Mucosa of rectum (tissue), 2 donors: ENCODE measurements at regions not wholly inside any gene's neighbourhood (a gene's known extent, or its start where the extent isn't known, plus 50 kb on each side); places are given as distances from the start of the nearest gene placed in this dataset.

Experiments used
- H3K27ac ChIP-seq, 2 donors: one replicate each; pipeline ENCODE4 v1.7.0; 2013; ENCODE audit warnings: inconsistent platforms in 2 of 2, low read depth in 2 of 2, low read length in 2 of 2
- H3K27me3 ChIP-seq, 2 donors: one replicate each; pipeline ENCODE4 v1.7.0; 2013; ENCODE audit warnings: low read length in 2 of 2; ENCODE audit not compliant: control insufficient read depth in 2 of 2, insufficient read depth in 2 of 2
- H3K36me3 ChIP-seq, 2 donors: one replicate each; pipeline ENCODE4 v1.7.0; 2013; ENCODE audit warnings: low read length in 2 of 2; ENCODE audit not compliant: control insufficient read depth in 2 of 2, insufficient read depth in 2 of 2
- H3K4me1 ChIP-seq, 2 donors: one replicate each; pipeline ENCODE4 v1.7.0; 2013; ENCODE audit warnings: low read length in 2 of 2, mild to moderate bottlenecking in 1 of 2; ENCODE audit not compliant: control insufficient read depth in 2 of 2, insufficient read depth in 2 of 2
- H3K4me3 ChIP-seq, 2 donors: one replicate each; pipeline ENCODE4 v1.7.0; 2013; ENCODE audit warnings: low read length in 2 of 2
- H3K9ac ChIP-seq, 2 donors: one replicate each; pipeline ENCODE4 v1.7.0; 2013; ENCODE audit warnings: low read length in 2 of 2, low read depth in 1 of 2, mild to moderate bottlenecking in 1 of 2
- H3K9me3 ChIP-seq, 2 donors: one replicate each; pipeline ENCODE4 v1.7.0; 2013; ENCODE audit warnings: low read length in 2 of 2; ENCODE audit not compliant: control insufficient read depth in 2 of 2
- donor health status: healthy.
- donor health status: Normal muscosa, but diverticular disease.

GRCh38 chr3:170642882-170643601, 57.2 kb upstream of the SLC7A14 start:
- H3K36me3 ChIP-seq, result no peaks in the 10 kb centered on the region
- H3K27me3 ChIP-seq, result no peaks in the 10 kb centered on the region
- H3K9ac ChIP-seq, result no peak overlapping the region
- H3K4me3 ChIP-seq, result no peak overlapping the region
- H3K4me1 ChIP-seq, result no peaks in the 10 kb centered on the region
- no peak overlapping the region for H3K27ac ChIP-seq
- H3K9me3 ChIP-seq, result no peaks in the 10 kb centered on the region

- Histone ChIP-seq H3K27ac (no peak overlapping the region), H3K27me3 (no peaks in the 10 kb centered on the region), H3K36me3 (no peaks in the 10 kb centered on the region), H3K9me3 (no peaks in the 10 kb centered on the region), H3K4me1 (no peaks in the 10 kb centered on the region), H3K9ac (no peak overlapping the region), H3K4me3 (no peak overlapping the region)
Observed at GRCh38 chr3:170641510-170642236, 55.8 kb upstream of the SLC7A14 start.

- Histone ChIP-seq H3K9me3 (no peaks in the 10 kb centered on the region), H3K9ac (no peak overlapping the region), H3K27me3 (no peaks in the 10 kb centered on the region), H3K4me3 (no peak overlapping the region), H3K36me3 (no peaks in the 10 kb centered on the region), H3K4me1 (no peaks in the 10 kb centered on the region), H3K27ac (no peak overlapping the region)
Observed at GRCh38 chr3:170640737-170641171, 54.9 kb upstream of the SLC7A14 start.

GRCh38 chr3:170638988-170639387, 53.1 kb upstream of the SLC7A14 start:
- Histone ChIP-seq H3K9ac (no peak overlapping the region), H3K4me1 (no peaks in the 10 kb centered on the region), H3K4me3 (no peak overlapping the region), H3K27me3 (no peaks in the 10 kb centered on the region), H3K9me3 (no peaks in the 10 kb centered on the region), H3K27ac (no peak overlapping the region), H3K36me3 (no peaks in the 10 kb centered on the region)

- Histone ChIP-seq H3K27me3 (no peaks in the 10 kb centered on the region), H3K4me3 (no peak overlapping the region), H3K27ac (no peak overlapping the region), H3K9me3 (no peaks in the 10 kb centered on the region), H3K9ac (no peak overlapping the region), H3K36me3 (no peaks in the 10 kb centered on the region), H3K4me1 (no peaks in the 10 kb centered on the region)
Observed at GRCh38 chr3:170637306-170637705, 51.4 kb upstream of the SLC7A14 start.

GRCh38 chr3:170636400-170636973, 50.6 kb upstream of the SLC7A14 start:
- Histone ChIP-seq H3K27ac (no peak overlapping the region), H3K9ac (no peak overlapping the region), H3K4me1 (no peaks in the 10 kb centered on the region), H3K4me3 (no peak overlapping the region), H3K27me3 (no peaks in the 10 kb centered on the region), H3K9me3 (no peaks in the 10 kb centered on the region), H3K36me3 (no peaks in the 10 kb centered on the region)
